ENCODE measurements at regions not wholly inside any gene's neighbourhood (a gene's known extent, or its start where the extent isn't known, plus 50 kb on each side); places are given as distances from the start of the nearest gene placed in this dataset.
"Not testable (repeated sequence)": the region's sequence is repeated elsewhere in the genome, so short reads cannot be mapped to it uniquely, and the experiment has no call there.

- H3K9ac ChIP-seq = no peak overlapping the region
- no peaks in the 10 kb centered on the region for H3K27me3 ChIP-seq
- peaks cover 7 to 20% (median 15%) of the 10 kb centered on the region in 11 experiments; a peak in 15 of 22 replicates for H3K9me3 ChIP-seq (replicated peaks in 1 of 11)
- H3K4me3 ChIP-seq = no peak overlapping the region
- no peaks in the 10 kb centered on the region for H3K36me3 ChIP-seq
- TF ChIP-seq Cebpa-rat (IDR thresholded peaks at IDR 0.05) = no peak
- H4K20me1 ChIP-seq = no peaks in the 10 kb centered on the region
- H3K4me1 ChIP-seq = no peaks in the 10 kb centered on the region
- no peak overlapping the region for H3K27ac ChIP-seq
- H3K4me2 ChIP-seq = no peak overlapping the region
Measured at GRCh38 chr21:17231124-17231523, 281.7 kb upstream of the CXADR start.

GRCh38 chr21:17231771-17232170, 281.1 kb upstream of the CXADR start:
- Histone ChIP-seq H3K4me2 (no peak overlapping the region), H4K20me1 (no peaks in the 10 kb centered on the region), H3K36me3 (no peaks in the 10 kb centered on the region), H3K4me3 (no peak overlapping the region), H3K27me3 (no peaks in the 10 kb centered on the region), H3K4me1 (no peaks in the 10 kb centered on the region), H3K27ac (no peak overlapping the region), H3K9me3 (replicated peaks in 1 of 11) (peaks cover 7 to 15% (median 12%) of the 10 kb centered on the region in 11 experiments; a peak in 11 of 22 replicates), H3K9ac (no peak overlapping the region)
- TF ChIP-seq Cebpa-rat (IDR thresholded peaks at IDR 0.05) = no peak

GRCh38 chr21:17238468-17238867, 274.4 kb upstream of the CXADR start:
- no peak for TF ChIP-seq Cebpa-rat (IDR thresholded peaks at IDR 0.05)

GRCh38 chr21:17250778-17251241, 262.0 kb upstream of the CXADR start:
- Histone ChIP-seq H3K27me3 (no peaks in the 10 kb centered on the region), H3K36me3 (no peaks in the 10 kb centered on the region), H3K4me3 (no peak overlapping the region), H3K9me3 (replicated peaks in 1 of 11) (no peaks in the 10 kb centered on the region), H4K20me1 (no peaks in the 10 kb centered on the region), H3K4me1 (no peaks in the 10 kb centered on the region), H3K27ac (no peak overlapping the region), H3K9ac (no peak overlapping the region), H3K4me2 (no peak overlapping the region)
- no peak for TF ChIP-seq Cebpa-rat (IDR thresholded peaks at IDR 0.05)

More at GRCh38 chr21:17238468-17238867, 274.4 kb upstream of the CXADR start:
- Histone ChIP-seq H3K27ac (no peak overlapping the region), H3K9ac (no peak overlapping the region), H3K9me3 (replicated peaks in 1 of 11) (no peaks in the 10 kb centered on the region), H3K4me2 (no peak overlapping the region), H3K4me1 (no peaks in the 10 kb centered on the region), H3K36me3 (no peaks in the 10 kb centered on the region), H3K4me3 (no peak overlapping the region), H3K27me3 (no peaks in the 10 kb centered on the region), H4K20me1 (no peaks in the 10 kb centered on the region)

GRCh38 chr21:17257784-17258183, 255.1 kb upstream of the CXADR start:
- H3K9ac ChIP-seq = no peak overlapping the region
- no peaks in the 10 kb centered on the region for H3K36me3 ChIP-seq
- no peak overlapping the region for H3K4me3 ChIP-seq
- no peaks in the 10 kb centered on the region for H3K4me1 ChIP-seq
- no peaks in the 10 kb centered on the region for H3K9me3 ChIP-seq (replicated peaks in 1 of 11)
- no peak overlapping the region for H3K27ac ChIP-seq
- TF ChIP-seq Cebpa-rat (IDR thresholded peaks at IDR 0.05) = no peak
- no peak overlapping the region for H3K4me2 ChIP-seq
- H4K20me1 ChIP-seq = no peaks in the 10 kb centered on the region
- H3K27me3 ChIP-seq = no peaks in the 10 kb centered on the region

GRCh38 chr21:17264182-17264581, 248.7 kb upstream of the CXADR start:
- Histone ChIP-seq H3K27ac (no peak overlapping the region), H3K4me2 (no peak overlapping the region), H3K9me3 (replicated peaks in 1 of 11) (no peaks in the 10 kb centered on the region), H4K20me1 (no peaks in the 10 kb centered on the region), H3K36me3 (no peaks in the 10 kb centered on the region), H3K4me3 (no peak overlapping the region), H3K27me3 (no peaks in the 10 kb centered on the region), H3K4me1 (no peaks in the 10 kb centered on the region), H3K9ac (no peak overlapping the region)
- no peak for TF ChIP-seq Cebpa-rat (IDR thresholded peaks at IDR 0.05)

GRCh38 chr21:17269760-17270159, 243.1 kb upstream of the CXADR start:
- Histone ChIP-seq H3K4me3 (no peak overlapping the region), H3K27ac (no peak overlapping the region), H3K27me3 (no peaks in the 10 kb centered on the region), H3K9ac (no peak overlapping the region), H3K36me3 (no peaks in the 10 kb centered on the region), H3K4me2 (no peak overlapping the region), H3K9me3 (replicated peaks in 1 of 11) (no peaks in the 10 kb centered on the region), H3K4me1 (no peaks in the 10 kb centered on the region), H4K20me1 (no peaks in the 10 kb centered on the region)
- no peak for TF ChIP-seq Cebpa-rat (IDR thresholded peaks at IDR 0.05)

- Histone ChIP-seq H3K27ac (no peak overlapping the region), H3K4me3 (no peak overlapping the region), H3K9me3 (replicated peaks in 1 of 11) (no peaks in the 10 kb centered on the region), H3K4me1 (no peaks in the 10 kb centered on the region), H3K27me3 (no peaks in the 10 kb centered on the region), H4K20me1 (no peaks in the 10 kb centered on the region), H3K36me3 (no peaks in the 10 kb centered on the region), H3K9ac (no peak overlapping the region), H3K4me2 (no peak overlapping the region)
- no peak for TF ChIP-seq Cebpa-rat (IDR thresholded peaks at IDR 0.05)
Measured at GRCh38 chr21:17270229-17270628, 242.6 kb upstream of the CXADR start.

- Histone ChIP-seq H3K9me3 (replicated peaks in 1 of 11) (peaks cover 5 to 25% (median 20%) of the 10 kb centered on the region in 11 experiments; a peak in 19 of 22 replicates), H3K9ac (no peak overlapping the region), H3K36me3 (no peaks in the 10 kb centered on the region), H3K4me1 (no peaks in the 10 kb centered on the region), H3K27ac (no peak overlapping the region), H3K4me3 (no peak overlapping the region), H3K27me3 (no peaks in the 10 kb centered on the region), H3K4me2 (no peak overlapping the region), H4K20me1 (no peaks in the 10 kb centered on the region)
- TF ChIP-seq Cebpa-rat (IDR thresholded peaks at IDR 0.05) = no peak
Measured at GRCh38 chr21:17279663-17280062, 233.2 kb upstream of the CXADR start.

GRCh38 chr21:17293016-17293562, 219.8 kb upstream of the CXADR start:
- H3K4me3 ChIP-seq, H3K27ac ChIP-seq, H3K9ac ChIP-seq, H3K27me3 ChIP-seq, H3K4me2 ChIP-seq, H4K20me1 ChIP-seq, H3K4me1 ChIP-seq, H3K36me3 ChIP-seq: not testable (repeated sequence)
- H3K9me3 ChIP-seq (replicated peaks in 1 of 11) = peaks cover 31 to 51% (median 38%) of the 10 kb centered on the region in 11 experiments
